HG02981 (cell line): ENCODE measurements at regions not wholly inside any gene's neighbourhood (a gene's known extent, or its start where the extent isn't known, plus 50 kb on each side); places are given as distances from the start of the nearest gene placed in this dataset.
"Not testable (repeated sequence)": the region's sequence is repeated elsewhere in the genome, so short reads cannot be mapped to it uniquely, and the experiment has no call there.

ENCODE experiments used
- ATAC-seq: cut with Tn5 transposase; IDR thresholded peaks from one replicate; pipeline ENCODE4 v1.9.1; 2021; ENCODE audit warnings: mild to moderate bottlenecking, moderate library complexity; ENCODE audit not compliant: unreplicated experiment

DNA sequence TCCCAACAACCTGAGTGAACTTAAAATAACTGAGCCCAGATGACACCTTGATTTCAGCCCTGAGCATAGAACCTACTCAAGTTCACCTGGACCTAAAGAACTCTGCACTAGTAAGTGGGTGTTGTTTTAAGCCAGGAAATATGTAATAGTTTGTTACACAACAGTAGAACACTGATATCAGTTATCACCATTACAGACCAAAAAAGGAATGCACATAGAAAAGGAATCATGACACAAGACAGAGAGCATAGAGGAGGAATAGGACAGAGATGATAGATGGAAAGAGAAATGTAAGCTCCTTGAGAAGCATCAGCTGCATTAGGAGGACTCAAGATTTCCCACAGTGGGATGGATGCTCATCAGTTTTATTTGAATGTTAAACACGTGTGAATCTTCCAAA, 1096.9 kb upstream of the SEMA6A start:
- ATAC-seq: no peak

DNA sequence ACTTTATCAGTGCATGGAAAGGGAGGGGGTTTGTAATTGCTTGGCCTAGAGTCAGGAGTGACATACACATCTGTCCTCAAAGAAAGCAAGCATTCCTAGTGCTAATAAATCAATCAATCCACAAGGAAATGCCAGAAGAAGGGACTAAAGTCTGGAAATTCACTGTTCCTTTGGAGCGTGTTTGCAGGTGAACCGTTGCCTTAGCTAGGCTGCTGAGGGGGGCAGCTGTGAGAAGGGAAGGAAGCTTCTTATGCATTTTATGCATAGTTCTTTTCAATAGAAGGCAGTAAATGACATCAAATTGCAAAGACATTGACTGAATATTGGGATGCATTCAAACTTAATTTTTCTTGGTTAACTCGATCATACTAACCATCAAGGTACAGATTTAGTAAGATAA, 1092.5 kb upstream of the SEMA6A start:
- ATAC-seq: no peak

- ATAC-seq: no peak
Measured at GRCh38 chr5:117665121-117665520, 1090.5 kb upstream of the SEMA6A start.

- ATAC-seq: no peak
Measured at GRCh38 chr5:117662361-117662760, 1087.7 kb upstream of the SEMA6A start.

GRCh38 chr5:117657541-117657940, 1082.9 kb upstream of the SEMA6A start:
- ATAC-seq: no peak

GRCh38 chr5:117652958-117653280, 1078.3 kb upstream of the SEMA6A start:
- no peak for ATAC-seq

DNA sequence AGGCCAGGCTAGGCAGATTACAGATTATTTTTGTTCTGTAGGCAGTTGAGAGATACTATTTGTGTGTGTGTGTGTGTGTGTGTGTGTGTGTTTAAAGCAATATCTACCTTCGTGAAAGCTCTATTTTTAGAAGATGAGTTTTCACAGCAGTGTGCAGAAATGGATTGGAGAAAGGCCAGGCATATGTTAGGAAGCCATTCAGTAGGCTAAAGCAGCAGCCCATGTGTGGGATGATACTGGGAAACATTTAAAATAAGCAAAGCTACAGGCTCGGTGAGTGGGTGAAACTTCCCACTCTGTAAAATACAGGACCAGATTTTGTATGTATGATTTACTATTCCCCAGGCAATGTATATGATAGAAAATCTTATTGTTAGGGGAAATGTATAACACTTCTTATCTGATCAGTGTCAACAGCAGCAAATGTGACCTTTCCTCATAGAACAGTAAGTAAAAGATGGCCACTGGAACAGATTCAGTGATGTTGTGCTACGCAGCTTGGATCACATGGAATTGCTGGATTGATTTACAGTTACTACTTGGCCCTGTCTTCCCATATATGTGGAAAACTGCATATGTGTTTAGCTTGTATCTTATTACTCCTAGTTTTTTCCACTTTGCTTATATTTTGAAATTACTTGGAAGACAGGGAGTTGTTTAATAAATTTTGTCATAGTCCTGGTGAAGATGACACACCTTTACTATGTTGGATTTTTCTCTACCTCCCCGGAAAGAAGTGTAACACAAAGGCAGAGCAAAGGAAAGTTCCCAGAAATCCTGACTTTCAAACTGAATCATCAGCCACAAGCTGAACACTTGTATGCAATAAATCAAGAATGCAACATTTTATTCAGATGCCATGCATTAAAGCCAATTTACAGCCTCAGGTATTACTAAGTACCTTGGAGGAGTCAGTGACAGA, 1077.7 kb upstream of the SEMA6A start:
- ATAC-seq: no peak

- no peak for ATAC-seq
Measured at GRCh38 chr5:117649821-117650220, 1075.2 kb upstream of the SEMA6A start.

- ATAC-seq: no peak
Measured at GRCh38 chr5:117645400-117645799, 1070.8 kb upstream of the SEMA6A start.

GRCh38 chr5:117638581-117638980, 1064.0 kb upstream of the SEMA6A start:
- ATAC-seq: no peak

GRCh38 chr5:117633093-117633492, 1058.5 kb upstream of the SEMA6A start:
- no peak for ATAC-seq

- ATAC-seq: no peak
Measured at GRCh38 chr5:117624201-117624600, 1049.6 kb upstream of the SEMA6A start.

GRCh38 chr5:117623042-117623805, 1048.6 kb upstream of the SEMA6A start:
- ATAC-seq: no peak

GRCh38 chr5:117621921-117622320, 1047.3 kb upstream of the SEMA6A start:
- ATAC-seq: no peak

GRCh38 chr5:117615226-117615625, 1040.6 kb upstream of the SEMA6A start:
- no peak for ATAC-seq

DNA sequence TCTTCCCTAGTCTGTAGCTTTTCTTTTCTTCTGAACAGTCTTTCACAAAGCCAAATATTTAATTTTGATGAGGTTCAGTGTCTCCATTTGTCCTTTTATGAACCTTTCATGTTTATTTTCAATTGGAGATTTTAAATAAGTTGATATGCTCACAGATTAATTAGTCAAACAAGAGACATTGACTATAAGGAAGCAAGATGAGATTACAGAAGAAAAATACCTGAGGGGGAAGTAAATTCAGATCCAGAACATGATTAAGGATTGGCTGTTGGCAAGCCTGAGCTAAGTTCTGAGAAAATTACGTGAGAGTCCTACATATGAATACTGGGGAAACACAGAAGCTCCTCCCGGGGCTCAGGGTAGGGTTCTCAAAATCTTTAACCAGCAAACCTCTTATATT, 1039.8 kb upstream of the SEMA6A start:
- ATAC-seq: no peak

DNA sequence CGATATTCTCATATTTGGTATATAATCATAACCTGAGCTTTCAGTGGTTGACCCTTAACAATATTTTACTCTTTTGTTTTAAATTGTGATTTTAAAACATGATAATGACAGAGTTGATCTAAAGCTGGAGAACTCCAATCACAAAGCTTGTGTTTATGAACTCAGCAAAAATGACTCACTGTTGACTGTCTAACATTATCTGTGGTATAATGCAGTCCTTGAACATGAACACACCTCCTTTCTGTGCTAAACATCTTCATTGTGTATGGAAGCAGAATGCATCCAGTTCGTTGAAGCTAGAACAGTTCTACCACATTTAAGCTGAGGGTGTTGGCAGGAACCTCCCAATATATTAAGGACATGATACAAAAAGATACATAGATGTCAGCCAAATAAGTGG, 1030.2 kb upstream of the SEMA6A start:
- no peak for ATAC-seq

DNA sequence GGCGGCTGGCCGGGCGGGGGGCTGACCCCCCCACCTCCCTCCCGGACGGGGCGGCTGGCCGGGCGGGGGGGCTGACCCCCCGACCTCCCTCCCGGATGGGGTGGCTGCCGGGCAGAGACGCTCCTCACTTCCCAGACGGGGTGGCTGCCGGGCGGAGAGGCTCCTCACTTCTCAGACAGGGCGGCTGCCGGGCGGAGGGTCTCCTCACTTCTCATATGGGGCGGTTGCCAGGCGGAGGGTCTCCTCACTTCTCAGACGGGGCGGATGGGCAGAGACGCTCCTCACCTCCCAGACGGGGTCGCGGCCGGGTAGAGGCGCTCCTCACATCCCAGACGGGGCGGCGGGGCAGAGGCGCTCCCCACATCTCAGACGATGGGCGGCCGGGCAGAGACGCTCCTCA, 1025.2 kb upstream of the SEMA6A start:
- not testable (repeated sequence) for ATAC-seq

DNA sequence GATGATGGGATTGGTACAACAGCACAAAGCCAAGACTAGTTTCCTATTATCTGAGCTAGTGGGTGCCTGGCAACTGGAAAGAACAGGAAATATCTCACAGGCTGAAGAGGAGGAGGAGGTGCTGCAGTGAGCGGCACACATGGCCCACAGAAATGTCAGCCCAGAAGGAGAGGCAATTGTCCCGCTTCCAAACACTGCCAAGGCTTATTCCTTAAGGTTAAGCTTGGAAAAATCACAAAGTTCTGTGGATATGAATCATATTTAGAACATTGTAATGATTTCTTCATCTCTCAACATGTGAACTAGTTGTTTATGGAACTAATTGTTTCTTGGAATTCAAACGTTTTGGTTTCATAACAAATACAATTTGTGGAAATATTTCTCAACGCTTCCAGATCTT, 1019.5 kb upstream of the SEMA6A start:
- no peak for ATAC-seq

GRCh38 chr5:117590944-117591343, 1016.3 kb upstream of the SEMA6A start:
- peak; percentile 81 for ATAC-seq

DNA sequence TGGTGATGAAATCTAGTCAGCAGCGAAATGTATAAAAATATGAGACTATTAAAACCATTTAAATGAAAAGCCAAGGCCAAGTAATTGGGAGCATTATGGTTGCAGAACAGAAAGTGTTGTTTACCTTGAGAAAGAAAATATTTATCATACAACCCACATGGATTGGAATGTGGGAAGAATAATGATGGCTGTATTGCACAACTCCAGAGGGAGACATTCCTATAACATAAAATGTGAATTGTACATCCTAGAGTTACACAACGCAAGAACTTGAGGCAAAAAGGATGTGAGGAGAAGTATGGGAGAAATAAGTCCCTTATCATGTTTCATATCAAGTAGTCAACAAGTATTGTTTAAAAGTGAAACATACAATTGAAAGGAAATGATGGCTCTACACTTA, 1014.0 kb upstream of the SEMA6A start:
- ATAC-seq: no peak

- no peak for ATAC-seq
Measured at GRCh38 chr5:117587111-117587510, 1012.5 kb upstream of the SEMA6A start.
